ENCODE measurements at regions not wholly inside any gene's neighbourhood (a gene's known extent, or its start where the extent isn't known, plus 50 kb on each side); places are given as distances from the start of the nearest gene placed in this dataset.

DNA sequence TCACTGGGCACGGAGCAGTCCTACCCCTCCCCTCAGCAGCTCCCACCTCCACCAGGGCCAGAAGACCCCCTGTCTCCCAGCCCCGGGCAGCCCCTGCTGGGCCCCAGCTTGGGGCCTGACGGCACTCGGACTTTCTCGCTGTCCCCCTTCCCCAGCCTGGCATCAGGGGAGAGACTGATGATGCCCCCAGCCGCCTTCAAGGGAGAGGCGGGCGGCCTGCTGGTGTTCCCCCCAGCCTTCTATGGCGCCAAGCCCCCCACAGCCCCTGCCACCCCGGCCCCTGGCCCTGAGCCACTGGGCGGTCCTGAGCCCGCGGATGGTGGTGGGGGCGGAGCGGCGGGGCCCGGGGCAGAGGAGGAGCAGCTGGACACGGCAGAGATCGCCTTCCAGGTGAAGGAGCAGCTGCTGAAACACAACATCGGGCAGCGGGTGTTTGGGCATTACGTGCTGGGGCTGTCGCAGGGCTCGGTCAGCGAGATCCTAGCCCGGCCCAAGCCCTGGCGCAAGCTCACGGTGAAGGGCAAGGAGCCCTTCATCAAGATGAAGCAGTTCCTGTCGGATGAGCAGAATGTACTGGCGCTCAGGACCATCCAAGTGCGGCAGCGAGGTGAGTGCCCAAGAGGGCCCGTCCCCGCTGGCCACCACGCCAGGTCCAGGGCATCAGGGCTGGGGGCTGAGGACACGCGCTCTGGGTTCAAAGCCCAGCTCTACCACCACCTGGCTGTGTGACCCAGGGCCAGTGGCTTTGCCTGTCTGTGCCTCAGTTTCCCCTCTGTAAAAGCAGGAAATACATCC, 58.6 kb downstream of the PHETA1 start:
- DNase-seq (ENCODE audit: low read depth), result no peak

- DNase-seq (ENCODE audit: low read depth), result no peak
Observed at GRCh38 chr12:111309584-111309983, 59.3 kb downstream of the PHETA1 start.

- DNase-seq (ENCODE audit: low read depth), result no peak
Observed at GRCh38 chr12:111308473-111308872, 60.4 kb downstream of the PHETA1 start.

- DNase-seq (ENCODE audit: low read depth), result no peak
Observed at GRCh38 chr12:111304642-111305071, 64.2 kb downstream of the PHETA1 start.

DNA sequence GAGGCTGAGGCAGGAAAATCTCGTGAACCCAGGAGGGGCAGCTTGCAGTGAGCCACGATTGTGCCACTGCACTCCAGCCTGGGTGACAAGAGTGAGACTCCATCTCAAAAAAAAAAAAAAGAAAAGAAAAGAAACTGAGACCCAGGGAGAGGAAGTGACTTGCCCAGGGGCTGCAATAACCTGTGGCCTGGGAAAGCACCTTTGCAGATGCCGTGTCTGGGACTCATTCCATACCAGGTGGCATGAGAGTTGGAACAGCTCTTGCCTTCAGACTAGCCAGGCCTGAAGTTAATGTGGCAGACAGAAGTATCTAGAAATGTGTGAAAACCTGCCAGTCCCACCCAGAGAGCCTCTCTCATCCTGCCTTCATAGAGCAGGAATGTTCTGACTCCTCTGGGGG, 65.4 kb downstream of the PHETA1 start:
- no peak for DNase-seq (ENCODE audit: low read depth)

DNA sequence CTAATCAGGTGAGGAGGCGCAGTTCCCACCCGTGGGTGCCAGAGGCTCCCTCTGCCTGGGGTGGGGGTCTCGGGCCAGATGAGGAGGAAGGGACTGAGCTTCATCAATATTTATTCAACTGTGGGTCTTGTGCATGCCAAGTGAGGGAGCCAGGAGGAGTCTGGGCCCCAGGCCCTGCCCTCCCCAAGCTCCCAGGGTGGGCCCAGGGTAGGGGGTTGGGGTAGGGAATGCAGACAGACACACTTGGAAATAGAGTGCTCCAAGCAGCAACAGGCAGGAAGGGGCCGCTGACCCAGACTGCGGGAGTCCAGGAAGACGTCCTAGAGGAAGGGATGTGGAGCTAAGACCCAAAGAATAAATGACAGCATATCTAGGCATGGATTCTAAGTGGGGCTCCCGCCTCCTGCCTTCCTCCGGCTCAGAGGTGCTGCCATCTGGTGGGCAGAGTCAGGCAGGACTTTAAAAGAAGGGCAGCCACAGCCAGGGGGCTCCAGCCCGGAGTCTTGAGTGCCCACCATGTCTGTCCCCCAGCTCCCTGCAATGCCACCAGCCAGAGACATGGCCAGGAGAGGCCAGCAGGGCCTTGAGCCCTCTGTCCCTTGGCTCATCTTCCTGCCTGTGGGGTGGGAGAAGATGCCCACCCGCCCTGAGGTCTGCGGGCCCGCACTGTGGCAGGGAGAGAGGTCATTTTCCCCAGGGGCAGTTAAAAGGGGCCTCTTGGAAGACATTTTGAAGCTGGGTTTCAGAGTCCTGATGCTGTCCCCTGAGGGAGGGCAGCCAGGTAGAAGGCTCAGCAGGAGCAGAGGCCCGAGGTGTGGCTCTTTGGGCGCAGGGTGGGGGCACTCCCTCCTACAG, 70.1 kb downstream of the PHETA1 start:
- DNase-seq (ENCODE audit: low read depth), result peak; percentile 10

DNA sequence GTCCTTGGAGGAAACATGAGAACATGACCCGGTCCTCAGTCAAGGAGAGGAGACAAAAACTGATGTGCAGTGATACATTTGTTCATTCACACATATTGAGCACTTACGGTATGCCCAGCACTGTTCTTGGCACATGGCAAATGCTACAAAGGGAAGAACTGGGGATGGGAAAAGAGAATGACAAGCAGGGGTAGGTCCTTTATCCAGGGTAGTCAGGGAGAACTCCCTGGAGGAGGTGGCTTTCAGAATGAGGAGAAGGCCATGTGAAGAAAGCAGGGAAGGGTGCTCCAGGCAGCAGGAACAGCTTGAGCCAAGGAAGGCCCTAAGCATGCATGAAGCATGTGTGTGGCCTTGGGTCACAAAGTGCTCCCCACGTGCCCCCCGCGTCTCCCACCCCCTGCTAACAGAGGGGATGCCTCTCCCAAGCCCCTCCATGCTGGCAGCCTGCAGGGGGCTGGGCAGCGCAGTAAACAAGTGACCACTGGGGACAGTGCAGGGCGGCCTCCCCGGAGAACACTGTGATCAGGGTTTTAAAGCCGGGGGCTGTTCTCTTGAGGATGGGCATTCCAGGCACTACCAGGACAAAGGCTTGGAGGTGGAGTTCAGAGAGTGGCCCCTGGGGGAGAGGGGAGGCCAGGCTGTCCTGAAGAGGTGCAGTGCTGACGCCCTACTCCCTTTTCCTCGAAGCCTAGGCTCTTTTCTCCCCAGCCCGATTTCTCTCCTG, 71.0 kb downstream of the PHETA1 start:
- DNase-seq (ENCODE audit: low read depth), result no peak

DNA sequence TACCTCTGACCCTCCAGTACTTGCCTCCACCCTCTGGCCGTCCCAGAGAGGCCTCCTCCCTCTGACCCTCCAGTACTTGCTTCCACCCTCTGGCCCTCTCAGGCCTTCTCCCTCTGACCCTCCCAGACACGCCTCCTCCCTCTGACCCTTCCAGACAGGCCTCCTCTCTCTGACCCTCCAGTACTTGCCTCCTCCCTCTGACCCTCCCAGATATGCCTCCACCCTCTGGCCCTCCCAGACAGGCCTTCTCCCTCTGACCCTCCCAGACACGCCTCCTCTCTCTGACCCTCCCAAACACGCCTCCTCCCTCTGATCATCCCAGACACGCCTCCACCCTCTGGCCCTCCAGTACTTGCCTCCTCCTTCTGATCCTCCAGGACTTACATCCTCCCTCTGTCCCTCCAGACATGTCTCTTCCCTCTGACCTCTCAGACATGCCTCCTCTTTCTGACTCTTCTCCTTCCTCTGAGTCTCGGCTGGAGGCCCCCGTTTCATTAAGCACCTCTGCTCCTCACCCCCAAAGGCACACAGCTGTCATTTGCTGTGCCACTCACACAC, 71.9 kb downstream of the PHETA1 start:
- no peak for DNase-seq (ENCODE audit: low read depth)

- DNase-seq (ENCODE audit: low read depth), result no peak
Observed at GRCh38 chr12:111295176-111295575, 73.7 kb downstream of the PHETA1 start.

- DNase-seq (ENCODE audit: low read depth), result no peak
Observed at GRCh38 chr12:111293266-111294009, 75.5 kb downstream of the PHETA1 start.

DNA sequence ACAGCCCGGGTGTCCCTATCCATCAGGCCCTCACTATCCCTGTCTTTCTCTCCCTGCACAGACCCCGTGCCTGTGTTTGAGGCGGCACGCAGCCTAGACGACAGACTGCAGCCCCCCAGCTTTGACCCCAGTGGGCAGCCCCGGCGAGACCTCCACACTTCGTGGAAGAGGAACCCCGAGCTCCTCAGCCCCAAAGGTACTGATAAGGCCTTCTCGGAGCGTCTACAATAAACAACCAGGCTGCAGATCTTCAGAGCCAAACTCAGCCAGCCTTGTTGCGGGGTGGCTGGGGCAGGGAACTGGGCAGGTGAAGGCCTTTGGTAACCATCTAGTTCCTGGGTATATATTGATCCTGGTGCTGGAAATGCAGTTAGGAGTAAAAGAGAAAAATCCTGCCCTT, 77.5 kb downstream of the PHETA1 start:
- DNase-seq (ENCODE audit: low read depth), result no peak

DNA sequence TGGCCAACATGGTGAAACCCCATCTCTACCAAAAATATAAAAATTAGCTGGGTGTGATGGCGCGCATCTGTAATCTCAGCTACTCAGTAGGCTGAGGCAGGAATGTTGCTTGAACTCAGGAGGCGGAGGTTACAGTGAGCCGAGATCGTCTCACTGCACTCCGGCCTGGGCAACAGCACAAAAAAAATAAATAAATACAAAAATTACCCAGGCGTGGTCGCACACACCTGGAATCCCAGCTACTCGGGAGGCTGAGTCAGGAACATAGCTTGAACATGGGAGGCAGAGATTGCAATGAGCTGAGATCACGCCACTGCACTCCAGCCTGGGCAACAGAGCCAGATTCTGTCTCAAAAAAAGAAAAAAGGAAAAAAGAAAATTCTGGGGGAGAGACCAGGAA, 80.1 kb downstream of the PHETA1 start:
- no peak for DNase-seq (ENCODE audit: low read depth)

- no peak for DNase-seq (ENCODE audit: low read depth)
Observed at GRCh38 chr12:111287125-111287900, 81.6 kb downstream of the PHETA1 start.

GRCh38 chr12:111285200-111285599, 83.7 kb downstream of the PHETA1 start:
- no peak for DNase-seq (ENCODE audit: low read depth)

DNA sequence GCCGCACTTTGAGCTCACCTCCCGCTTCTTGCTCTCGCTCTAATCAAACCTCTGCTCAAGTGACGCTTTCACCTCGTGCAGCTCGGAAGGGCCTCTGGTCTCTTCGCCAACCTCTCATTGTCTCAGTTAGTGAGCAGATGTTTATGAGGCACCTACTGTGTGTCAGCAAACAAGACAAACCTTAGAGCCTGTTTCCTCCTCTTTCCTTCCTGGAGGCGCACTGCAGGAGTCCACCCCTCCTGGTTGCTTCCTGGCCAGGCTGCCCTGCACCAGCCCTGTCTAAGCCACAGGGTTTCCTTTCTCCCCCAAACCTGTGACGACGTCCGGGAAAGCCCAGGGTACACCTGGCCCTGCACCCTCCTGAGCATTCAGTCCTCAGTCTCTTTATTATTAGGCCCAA, 84.2 kb downstream of the PHETA1 start:
- DNase-seq (ENCODE audit: low read depth), result no peak

DNA sequence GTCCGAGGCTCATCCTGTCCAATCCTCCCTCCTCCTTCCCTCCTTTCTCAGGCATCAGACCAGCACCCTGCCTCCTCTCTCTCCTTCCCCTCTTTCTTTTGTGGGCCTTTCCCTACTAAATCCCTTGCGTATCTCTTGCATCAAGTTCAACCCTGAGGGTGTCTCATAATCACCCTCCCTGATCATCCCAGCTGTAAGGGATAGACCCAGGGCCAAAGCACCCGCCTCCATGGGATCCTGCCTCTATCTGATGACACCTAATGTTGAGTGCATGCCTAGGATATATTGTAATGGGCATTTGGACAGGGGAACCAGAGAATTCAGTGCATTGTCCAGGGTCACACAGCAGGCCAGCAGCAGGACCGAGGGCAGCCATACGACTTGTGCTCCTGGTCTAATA, 84.9 kb downstream of the PHETA1 start:
- no peak for DNase-seq (ENCODE audit: low read depth)

DNA sequence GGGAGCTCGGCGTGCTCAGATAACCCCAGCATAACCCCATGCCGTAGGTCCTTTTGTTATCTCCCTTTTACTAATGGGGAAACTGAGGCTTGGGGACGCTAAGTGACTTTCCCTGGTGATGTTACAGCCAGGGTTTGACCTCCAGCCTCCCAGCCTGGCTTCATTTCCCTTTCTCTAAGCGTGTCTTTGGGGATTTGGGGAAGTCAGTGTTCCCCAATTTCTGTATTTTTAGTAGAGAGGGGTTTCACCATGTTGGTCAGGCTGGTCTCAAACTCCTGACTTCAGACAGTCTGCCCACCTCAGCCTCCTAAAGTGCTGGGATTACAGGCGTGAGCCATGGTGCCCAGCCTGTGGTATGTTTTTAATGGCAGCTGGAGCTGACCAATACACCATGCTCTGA, 85.4 kb downstream of the PHETA1 start:
- no peak for DNase-seq (ENCODE audit: low read depth)

DNA sequence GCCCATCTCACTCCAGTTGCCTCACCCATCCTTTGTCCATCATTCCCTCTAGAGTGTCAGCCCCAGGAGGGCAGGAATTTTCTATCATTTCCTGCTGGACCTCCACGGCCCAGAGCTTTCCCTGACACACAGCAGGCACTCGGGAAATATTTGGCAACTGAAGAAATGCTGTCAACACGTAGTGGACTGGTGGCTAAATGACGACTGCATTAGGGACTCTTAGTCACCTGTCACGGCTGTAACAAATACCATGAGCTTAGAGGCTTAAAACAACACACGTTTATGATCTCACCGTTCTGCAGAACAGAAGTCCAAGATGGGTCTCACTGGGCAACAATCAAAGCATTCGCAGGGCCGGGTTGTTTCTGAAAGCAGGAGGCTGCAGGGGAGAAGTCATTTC, 91.3 kb downstream of the PHETA1 start:
- DNase-seq (ENCODE audit: low read depth), result no peak

DNA sequence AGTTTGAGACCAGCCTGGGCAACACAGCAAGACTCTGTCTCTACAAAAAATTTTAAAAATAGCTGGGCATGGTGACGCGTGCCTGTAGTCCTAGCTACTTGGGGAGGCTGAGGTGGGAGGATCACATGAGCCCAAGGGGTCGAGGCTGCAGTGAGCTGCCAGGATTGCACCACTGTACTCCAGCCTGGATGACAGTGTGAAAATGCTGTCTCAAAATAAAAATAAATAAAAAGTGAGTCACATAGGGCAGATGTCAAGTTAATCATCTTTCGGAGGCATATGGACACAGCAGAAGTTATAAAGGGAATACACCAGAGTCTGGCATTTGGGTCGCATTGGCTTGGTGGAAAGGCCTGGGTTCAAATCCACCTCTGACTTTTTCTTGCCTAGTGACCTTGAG, 92.7 kb downstream of the PHETA1 start:
- DNase-seq (ENCODE audit: low read depth), result no peak

DNA sequence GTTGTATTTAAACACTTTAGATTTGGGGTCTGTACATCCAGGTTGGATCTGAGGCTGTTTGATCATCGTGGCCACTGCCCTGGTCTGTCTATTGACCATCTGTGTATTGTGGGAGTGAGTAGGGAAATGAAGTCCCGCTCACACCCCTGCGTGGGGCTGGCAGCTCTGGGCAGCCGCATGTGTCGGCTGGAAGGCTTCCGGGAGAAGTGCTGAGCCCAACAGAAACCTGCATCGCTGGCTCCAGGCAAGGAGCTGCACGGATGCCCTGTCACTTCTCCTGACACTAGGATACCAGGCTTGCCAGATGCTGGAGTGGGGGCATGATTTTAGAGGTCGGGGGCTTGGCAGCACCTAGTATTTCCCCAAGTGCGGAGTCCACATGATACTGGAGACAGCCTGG, 93.6 kb downstream of the PHETA1 start:
- DNase-seq (ENCODE audit: low read depth), result no peak

DNA sequence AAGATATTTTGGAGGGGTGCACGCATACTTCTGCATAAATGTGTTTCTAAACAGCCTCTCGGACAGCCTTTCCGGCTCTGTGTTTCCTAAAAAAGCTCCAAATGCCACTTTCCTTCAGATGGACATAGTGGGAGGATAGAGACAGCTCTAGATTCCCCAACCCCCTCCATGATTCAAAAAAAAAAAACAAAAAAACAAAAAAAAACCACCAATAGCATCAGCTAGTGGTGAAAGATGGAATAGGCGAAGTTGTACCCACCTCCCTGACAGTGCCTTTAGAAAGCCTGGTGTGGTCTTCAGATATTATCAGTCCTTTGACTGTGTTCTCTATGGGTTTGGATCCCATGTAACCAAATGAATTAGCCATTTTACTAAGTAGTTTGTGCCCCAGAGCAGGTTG, 94.1 kb downstream of the PHETA1 start:
- DNase-seq (ENCODE audit: low read depth), result no peak
